NCI-H510A treated with DMSO at 0.1 percent for 48 hours (cell line): ENCODE measurements at regions not wholly inside any gene's neighbourhood (a gene's known extent, or its start where the extent isn't known, plus 50 kb on each side); places are given as distances from the start of the nearest gene placed in this dataset.

ENCODE experiments used
- DNase-seq: peaks from one replicate; lab custom pipeline; 2025; lab: John Stamatoyannopoulos, UW

GRCh38 chr20:21956591-21956990 is 251.1 kb downstream of the PAX1 start:
- DNase-seq = no peak

GRCh38 chr20:21947406-21947805 is 241.9 kb downstream of the PAX1 start:
- DNase-seq = no peak

GRCh38 chr20:21944227-21944626 is 238.8 kb downstream of the PAX1 start:
- no peak for DNase-seq

GRCh38 chr20:21941941-21942805 is 236.7 kb downstream of the PAX1 start:
- DNase-seq = no peak

GRCh38 chr20:21936720-21937380 is 231.4 kb downstream of the PAX1 start:
- DNase-seq = no peak

- no peak for DNase-seq
Measured at GRCh38 chr20:21936261-21936660, 230.8 kb downstream of the PAX1 start.

- DNase-seq = no peak
Measured at GRCh38 chr20:21933526-21933925, 228.1 kb downstream of the PAX1 start.

GRCh38 chr20:21921251-21921650 is 215.8 kb downstream of the PAX1 start:
- no peak for DNase-seq

- no peak for DNase-seq
Measured at GRCh38 chr20:21920211-21920610, 214.7 kb downstream of the PAX1 start.

GRCh38 chr20:21918398-21918797 is 212.9 kb downstream of the PAX1 start:
- no peak for DNase-seq

- DNase-seq = no peak
Measured at GRCh38 chr20:21902391-21902790, 196.9 kb downstream of the PAX1 start.

GRCh38 chr20:21901470-21902275 is 196.2 kb downstream of the PAX1 start:
- DNase-seq = no peak

- no peak for DNase-seq
Measured at GRCh38 chr20:21900431-21900830, 195.0 kb downstream of the PAX1 start.

GRCh38 chr20:21874921-21875320 is 169.5 kb downstream of the PAX1 start:
- no peak for DNase-seq

- DNase-seq = no peak
Measured at GRCh38 chr20:21874127-21874526, 168.7 kb downstream of the PAX1 start.

- DNase-seq = no peak
Measured at GRCh38 chr20:21873291-21873690, 167.8 kb downstream of the PAX1 start.

- DNase-seq = no peak
Measured at GRCh38 chr20:21867811-21868210, 162.3 kb downstream of the PAX1 start.

GRCh38 chr20:21867353-21867752 is 161.9 kb downstream of the PAX1 start:
- no peak for DNase-seq

- no peak for DNase-seq
Measured at GRCh38 chr20:21862956-21863355, 157.5 kb downstream of the PAX1 start.

- DNase-seq = no peak
Measured at GRCh38 chr20:21862259-21862946, 156.9 kb downstream of the PAX1 start.

- DNase-seq = no peak
Measured at GRCh38 chr20:21840991-21841390, 135.5 kb downstream of the PAX1 start.

- no peak for DNase-seq
Measured at GRCh38 chr20:21839982-21840381, 134.5 kb downstream of the PAX1 start.
